Globus pallidus (tissue), 1 donor: ENCODE measurements at regions not wholly inside any gene's neighbourhood (a gene's known extent, or its start where the extent isn't known, plus 50 kb on each side); places are given as distances from the start of the nearest gene placed in this dataset.

Experiments used
- DNase-seq: peaks from one replicate; pipeline ENCODE4 v3.0.0-alpha.2; 2015; ENCODE audit warnings: low spot score

- DNase-seq: no peak
Observed at GRCh38 chr12:13764748-13765147, 216.7 kb downstream of the GRIN2B start.

GRCh38 chr12:13749389-13749788 lies 232.0 kb downstream of the GRIN2B start:
- no peak for DNase-seq

- no peak for DNase-seq
Observed at GRCh38 chr12:13745111-13745860, 236.1 kb downstream of the GRIN2B start.

- no peak for DNase-seq
Observed at GRCh38 chr12:13744561-13744960, 236.8 kb downstream of the GRIN2B start.

- no peak for DNase-seq
Observed at GRCh38 chr12:13740149-13740545, 241.3 kb downstream of the GRIN2B start.

- DNase-seq: no peak
Observed at GRCh38 chr12:13735734-13736133, 245.7 kb downstream of the GRIN2B start.

GRCh38 chr12:13734584-13735152 lies 246.7 kb downstream of the GRIN2B start:
- DNase-seq: no peak

- no peak for DNase-seq
Observed at GRCh38 chr12:13727707-13728195, 253.7 kb downstream of the GRIN2B start.

GRCh38 chr12:13725049-13725448 lies 256.4 kb downstream of the GRIN2B start:
- no peak for DNase-seq

- no peak for DNase-seq
Observed at GRCh38 chr12:13724136-13724535, 257.3 kb downstream of the GRIN2B start.

GRCh38 chr12:13719986-13720385 lies 261.4 kb downstream of the GRIN2B start:
- DNase-seq: no peak

- no peak for DNase-seq
Observed at GRCh38 chr12:13718271-13718670, 263.1 kb downstream of the GRIN2B start.

GRCh38 chr12:13716119-13716518 lies 265.3 kb downstream of the GRIN2B start:
- no peak for DNase-seq

- no peak for DNase-seq
Observed at GRCh38 chr12:13713556-13714410, 267.6 kb downstream of the GRIN2B start.

- no peak for DNase-seq
Observed at GRCh38 chr12:13707829-13708228, 273.6 kb downstream of the GRIN2B start.

- no peak for DNase-seq
Observed at GRCh38 chr12:13702381-13702780, 279.0 kb downstream of the GRIN2B start.

- no peak for DNase-seq
Observed at GRCh38 chr12:13701502-13701901, 279.9 kb downstream of the GRIN2B start.

GRCh38 chr12:13697973-13698372 lies 283.4 kb downstream of the GRIN2B start:
- DNase-seq: no peak

- DNase-seq: no peak
Observed at GRCh38 chr12:13695781-13696180, 285.6 kb downstream of the GRIN2B start.

GRCh38 chr12:13692332-13692731 lies 289.1 kb downstream of the GRIN2B start:
- DNase-seq: no peak

- DNase-seq: no peak
Observed at GRCh38 chr12:13691598-13691997, 289.8 kb downstream of the GRIN2B start.

- DNase-seq: no peak
Observed at GRCh38 chr12:13687633-13688032, 293.8 kb downstream of the GRIN2B start.

GRCh38 chr12:13686260-13686659 lies 295.1 kb downstream of the GRIN2B start:
- no peak for DNase-seq
